ENCODE measurements at regions not wholly inside any gene's neighbourhood (a gene's known extent, or its start where the extent isn't known, plus 50 kb on each side); places are given as distances from the start of the nearest gene placed in this dataset.
A peak's percentile ranks its signal among the peaks of the same experiment; 100 is the strongest.
"Not testable (repeated sequence)": the region's sequence is repeated elsewhere in the genome, so short reads cannot be mapped to it uniquely, and the experiment has no call there.

- no peak for DNase-seq
Observed at GRCh38 chr14:43005807-43006206, 1399.1 kb downstream of the LRFN5 start.

GRCh38 chr14:43003845-43004244, 1397.2 kb downstream of the LRFN5 start:
- DNase-seq = no peak

DNA sequence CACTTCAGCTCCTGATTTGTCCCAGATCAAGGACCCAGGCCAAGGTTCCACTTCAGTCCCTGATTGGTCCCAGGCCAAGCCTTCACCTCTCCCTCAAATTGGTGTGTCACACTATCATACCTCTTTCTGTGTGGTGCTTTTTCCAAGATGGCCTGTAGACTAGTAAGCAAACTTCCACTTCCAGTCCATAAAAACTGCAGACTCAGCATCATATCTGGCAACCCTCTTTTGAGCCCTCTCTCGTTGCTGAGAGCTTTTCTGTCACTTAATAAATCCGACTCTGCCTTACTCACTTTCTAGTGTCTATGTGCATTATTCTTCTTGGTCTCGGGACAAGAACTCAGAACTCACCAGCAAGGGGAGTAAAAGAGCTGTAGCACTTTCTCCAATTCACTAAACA, 1395.1 kb downstream of the LRFN5 start:
- no peak for DNase-seq

GRCh38 chr14:42994051-42994736, 1387.5 kb downstream of the LRFN5 start:
- no peak for DNase-seq

GRCh38 chr14:42992930-42993329, 1386.3 kb downstream of the LRFN5 start:
- no peak for DNase-seq

DNA sequence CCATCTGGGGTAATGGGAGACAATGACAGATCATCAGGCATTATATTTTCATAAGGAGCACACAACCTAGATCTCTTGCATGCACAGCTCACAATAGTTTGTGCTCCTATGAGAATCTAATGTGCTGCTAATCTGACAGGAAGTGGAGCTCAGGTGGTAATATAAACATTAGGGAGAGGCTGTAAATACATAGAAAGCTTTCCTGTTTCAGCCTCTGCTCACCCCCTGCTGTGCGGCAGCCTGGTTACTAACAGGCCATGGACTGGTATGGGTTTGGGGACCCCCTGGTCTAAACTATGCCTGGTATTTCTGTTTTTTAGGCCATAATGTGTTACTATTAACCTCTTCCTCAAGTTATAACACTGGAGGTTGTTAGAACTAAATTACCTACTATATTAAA, 1373.7 kb downstream of the LRFN5 start:
- DNase-seq = no peak

DNA sequence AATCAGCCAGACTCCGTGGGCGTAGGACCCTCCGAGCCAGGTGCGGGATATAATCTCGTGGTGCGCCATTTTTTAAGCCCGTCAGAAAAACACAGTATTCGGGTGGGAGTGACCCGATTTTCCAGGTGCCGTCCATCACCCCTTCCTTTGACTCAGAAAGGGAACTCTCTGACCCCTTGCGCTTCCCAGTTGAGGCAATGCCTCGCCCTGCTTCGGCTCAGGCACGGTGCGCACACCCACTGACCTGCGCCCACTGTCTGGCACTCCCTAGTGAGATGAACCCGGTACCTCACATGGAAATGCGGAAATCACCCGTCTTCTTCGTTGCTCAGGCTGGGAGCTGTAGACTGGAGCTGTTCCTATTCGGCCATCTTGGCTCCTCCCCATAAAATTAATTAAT, 1366.5 kb downstream of the LRFN5 start:
- DNase-seq = not testable (repeated sequence)

GRCh38 chr14:42965512-42965911, 1358.8 kb downstream of the LRFN5 start:
- no peak for DNase-seq

DNA sequence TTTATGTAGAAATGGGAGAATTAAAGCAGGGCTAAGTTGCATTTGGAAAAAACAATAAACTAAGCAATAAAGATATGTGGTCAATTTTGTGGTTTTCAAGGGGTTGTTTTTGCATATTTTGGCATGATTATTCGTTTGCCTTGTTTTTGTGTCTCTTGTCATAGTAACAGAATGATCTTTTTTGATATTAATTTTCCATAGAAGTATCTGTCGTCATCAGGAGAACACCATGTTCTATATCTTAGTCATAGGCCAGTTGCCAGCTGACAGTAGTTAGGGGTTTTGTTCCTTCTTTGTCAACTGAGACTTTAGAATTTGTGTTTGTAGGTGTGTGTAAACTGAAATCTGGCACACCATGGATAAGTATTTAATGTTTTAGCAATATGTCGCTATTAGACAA, 1354.8 kb downstream of the LRFN5 start:
- no peak for DNase-seq

- DNase-seq = no peak
Observed at GRCh38 chr14:42950363-42950762, 1343.7 kb downstream of the LRFN5 start.

DNA sequence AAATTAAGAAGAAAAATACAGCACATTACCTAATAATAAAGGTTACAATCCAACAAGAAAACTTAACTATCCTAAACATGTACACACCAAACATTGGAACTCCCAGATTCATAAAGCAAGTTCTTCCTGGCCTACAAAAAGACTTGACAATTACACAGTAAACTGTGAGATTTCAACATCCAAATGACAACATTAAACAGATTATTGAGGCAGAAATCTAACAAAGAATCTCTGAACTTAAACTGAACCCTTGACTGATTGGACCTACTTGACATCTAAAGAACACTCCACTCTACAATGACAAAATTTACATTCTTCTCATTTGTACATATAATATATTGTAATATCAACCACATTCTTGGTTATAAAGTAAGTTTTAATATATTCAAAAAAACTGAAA, 1341.3 kb downstream of the LRFN5 start:
- DNase-seq = no peak

DNA sequence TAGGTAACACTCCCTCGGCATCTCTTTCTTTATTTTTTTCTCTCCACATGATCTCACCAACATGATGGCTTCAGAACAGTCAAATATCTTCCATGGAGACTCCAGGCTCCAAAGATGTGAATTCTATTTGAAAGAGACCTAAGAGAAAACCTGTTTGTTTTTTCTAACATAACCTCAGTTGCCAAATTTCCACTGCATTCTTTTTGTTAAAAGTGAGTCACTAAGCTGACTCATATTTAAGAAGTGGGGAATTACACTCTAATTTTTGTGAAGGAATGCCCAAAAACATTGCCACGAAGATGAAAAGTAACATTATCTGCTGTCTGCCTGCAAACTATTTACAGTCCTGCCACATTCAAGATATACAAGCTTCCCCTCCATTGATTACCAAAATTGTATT, 1337.6 kb downstream of the LRFN5 start:
- DNase-seq = no peak

DNA sequence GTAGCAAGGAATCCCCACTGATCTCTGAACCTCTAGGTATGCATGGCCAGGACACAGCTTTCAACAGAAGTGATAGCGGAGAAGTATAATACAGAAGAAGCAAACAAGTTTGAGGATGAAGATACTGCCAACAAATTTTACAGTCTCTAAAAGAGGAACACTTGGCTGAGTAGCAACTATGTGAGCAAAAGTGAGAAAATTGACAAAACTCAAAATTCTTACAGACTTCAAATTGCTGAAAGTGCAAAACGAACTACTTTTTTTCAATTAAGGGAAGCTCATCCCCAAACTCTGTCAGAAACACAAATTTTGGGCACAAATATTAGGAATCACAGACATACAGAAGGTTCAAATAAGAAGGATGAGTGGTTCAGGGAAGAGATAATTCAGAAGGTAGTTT, 1324.6 kb downstream of the LRFN5 start:
- DNase-seq = no peak

GRCh38 chr14:42929806-42930480, 1323.3 kb downstream of the LRFN5 start:
- no peak for DNase-seq

DNA sequence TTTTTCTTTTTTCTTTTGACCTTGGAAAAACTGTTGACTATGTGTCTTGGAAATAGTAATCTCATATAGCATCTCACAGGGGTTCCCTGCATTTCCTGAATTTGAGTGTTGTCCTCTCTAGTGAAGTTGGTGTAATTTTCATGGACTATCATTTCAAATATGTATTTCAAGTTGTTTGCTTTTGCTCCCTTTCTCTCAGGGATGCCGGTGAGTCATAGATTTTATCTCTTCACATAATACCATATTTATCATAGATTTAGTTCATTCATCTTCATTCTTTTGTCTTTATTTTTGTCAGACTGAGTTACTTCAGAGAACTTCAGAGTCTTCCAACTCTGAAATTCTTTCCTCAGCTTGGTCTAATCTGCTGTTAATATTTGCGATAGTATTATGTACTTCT, 1320.6 kb downstream of the LRFN5 start:
- DNase-seq = no peak

DNA sequence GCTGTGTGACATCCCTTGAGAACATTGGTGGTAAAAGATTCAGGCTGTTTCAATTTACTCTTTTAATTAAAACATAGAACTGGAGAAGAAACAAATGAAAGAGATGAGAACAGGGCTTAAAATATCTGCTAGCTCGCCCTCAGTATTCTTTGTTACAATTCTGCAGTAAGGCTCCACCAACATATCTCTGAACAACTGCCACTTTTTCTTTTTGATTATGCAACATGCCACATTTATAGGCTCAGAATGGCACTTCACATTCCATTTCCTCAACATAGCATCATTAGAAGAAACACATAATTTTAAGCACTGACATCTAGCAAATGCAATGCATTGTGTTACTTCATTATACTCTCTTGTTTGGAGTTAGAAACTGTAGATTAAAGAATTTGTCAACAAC, 1315.2 kb downstream of the LRFN5 start:
- no peak for DNase-seq

DNA sequence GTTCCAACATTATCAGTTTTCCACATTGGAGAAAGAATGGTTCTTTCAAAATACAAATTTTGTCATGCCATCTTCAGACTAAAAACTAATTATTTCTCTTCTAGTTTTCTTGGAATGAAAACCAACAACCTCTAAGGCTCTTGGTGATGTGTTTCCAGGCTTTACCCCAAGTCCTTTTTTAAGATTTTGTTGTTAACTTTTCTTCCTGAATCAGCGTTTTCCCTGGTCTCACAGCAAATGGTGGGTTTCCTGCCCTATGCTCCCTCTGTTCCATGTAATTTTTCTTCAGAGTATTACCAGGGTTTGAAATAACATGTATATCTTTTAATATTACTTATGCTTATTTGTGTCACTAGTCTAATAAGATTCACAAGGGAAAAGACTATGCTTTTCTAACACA, 1311.9 kb downstream of the LRFN5 start:
- DNase-seq = no peak

- DNase-seq = no peak
Observed at GRCh38 chr14:42911642-42912041, 1305.0 kb downstream of the LRFN5 start.

DNA sequence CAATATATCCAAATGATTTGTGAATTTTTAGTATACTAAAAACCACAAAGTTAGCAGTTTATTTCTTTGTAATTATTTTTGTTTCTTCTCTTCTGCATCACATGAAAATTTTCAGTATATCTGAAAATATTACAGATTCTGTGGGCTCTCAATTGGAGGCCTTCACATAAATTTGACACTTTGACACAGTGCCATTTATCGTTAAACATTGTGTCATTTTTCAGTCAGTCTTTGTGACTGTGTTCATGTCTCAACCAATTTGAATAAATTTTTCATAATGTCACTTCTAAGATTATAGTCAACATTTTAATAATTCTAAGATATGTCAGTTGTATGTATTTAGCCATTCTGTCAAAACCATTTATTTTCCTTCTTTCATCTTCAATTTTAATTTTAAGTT, 1303.0 kb downstream of the LRFN5 start:
- no peak for DNase-seq

- DNase-seq = no peak
Observed at GRCh38 chr14:42893183-42893582, 1286.5 kb downstream of the LRFN5 start.

GRCh38 chr14:42884100-42884499, 1277.4 kb downstream of the LRFN5 start:
- peak; percentile 62 to 66 for DNase-seq

GRCh38 chr14:42877716-42878115, 1271.0 kb downstream of the LRFN5 start:
- DNase-seq = no peak

DNA sequence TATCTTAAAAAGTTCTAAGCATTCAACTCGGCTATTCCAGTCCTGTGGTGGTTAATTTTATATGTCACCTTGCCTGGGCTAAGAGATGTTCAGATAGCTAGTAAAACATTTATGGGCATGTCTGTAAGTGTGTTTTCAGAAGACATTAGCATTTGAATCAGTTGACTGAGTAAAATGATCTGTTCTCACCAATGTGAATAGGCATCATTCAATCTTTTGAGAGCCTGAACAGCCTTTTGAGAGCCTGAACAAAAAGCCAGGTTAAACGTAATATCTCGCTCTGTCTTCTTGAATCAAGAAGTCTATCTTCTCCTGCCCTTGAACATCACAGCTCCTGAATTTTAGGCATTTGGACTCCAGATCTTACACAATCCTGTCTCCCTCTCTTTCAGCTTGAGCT, 1266.1 kb downstream of the LRFN5 start:
- DNase-seq = no peak

- no peak for DNase-seq
Observed at GRCh38 chr14:42869681-42870080, 1263.0 kb downstream of the LRFN5 start.

- no peak for DNase-seq
Observed at GRCh38 chr14:42862114-42862513, 1255.4 kb downstream of the LRFN5 start.
